Glutamatergic neuron (in vitro differentiated cells): ENCODE measurements at regions not wholly inside any gene's neighbourhood (a gene's known extent, or its start where the extent isn't known, plus 50 kb on each side); places are given as distances from the start of the nearest gene placed in this dataset.

ENCODE experiments used
- DNase-seq: peaks from one replicate; pipeline ENCODE4 v3.0.0; 2022
- H3K27ac Mint-ChIP-seq: one replicate; pipeline ENCODE4 v1.8.0; 2020; ENCODE audit warnings: mild to moderate bottlenecking, mixed read lengths, inconsistent platforms; ENCODE audit not compliant: unreplicated experiment
- H3K27me3 Mint-ChIP-seq: one replicate; pipeline ENCODE4 v1.8.0; 2020; ENCODE audit warnings: mild to moderate bottlenecking, moderate library complexity, mixed read lengths, inconsistent platforms; ENCODE audit not compliant: unreplicated experiment
- H3K36me3 Mint-ChIP-seq: one replicate; pipeline ENCODE4 v1.8.0; 2020; ENCODE audit warnings: mild to moderate bottlenecking, mixed read lengths, inconsistent platforms; ENCODE audit not compliant: unreplicated experiment
- H3K4me1 Mint-ChIP-seq: one replicate; pipeline ENCODE4 v1.8.0; 2020; ENCODE audit warnings: mild to moderate bottlenecking, low read depth, mixed read lengths, inconsistent platforms; ENCODE audit not compliant: unreplicated experiment
- H3K4me3 Mint-ChIP-seq: one replicate; pipeline ENCODE4 v1.8.0; 2020; ENCODE audit warnings: mild to moderate bottlenecking, mixed read lengths, inconsistent platforms; ENCODE audit not compliant: unreplicated experiment
- H3K9me3 Mint-ChIP-seq: one replicate; pipeline ENCODE4 v1.8.0; 2020; ENCODE audit warnings: mild to moderate bottlenecking, moderate library complexity, mixed read lengths, inconsistent platforms; ENCODE audit not compliant: unreplicated experiment
- TF ChIP-seq, protein P1 (sequence below): fragments of 200-600 bp; sonication (generic); IDR thresholded peaks from one replicate; pipeline ENCODE4 v1.5.0; 2021; ENCODE audit not compliant: partially characterized antibody, unreplicated experiment

DNA sequence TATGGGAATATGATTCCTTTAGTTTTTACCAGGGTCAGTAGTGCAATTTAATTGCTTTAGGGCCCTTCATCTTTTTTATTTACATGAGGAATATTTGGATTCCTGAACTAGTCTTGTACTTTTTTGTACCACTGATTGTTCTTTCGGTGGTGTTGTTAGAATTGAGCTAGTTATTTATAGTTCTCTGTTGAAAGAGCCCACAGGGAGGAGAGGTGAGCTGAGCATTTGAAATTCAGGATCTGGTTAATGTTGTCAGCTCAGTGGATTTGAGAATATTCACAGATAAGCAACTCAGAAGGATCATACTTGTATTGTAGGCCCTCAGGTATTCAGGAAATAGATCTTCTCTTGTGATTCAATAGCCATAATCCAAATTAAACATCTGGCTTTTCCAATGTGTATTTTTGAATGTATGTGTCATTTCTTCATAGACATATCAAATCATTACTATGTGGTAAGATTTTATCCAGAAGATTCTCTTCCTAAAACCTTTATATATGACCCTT is 613.2 kb downstream of the ISL1 start:
- Mint-ChIP-seq H3K27ac (peak overlapping the region; percentile 49), H3K4me1 (peaks cover 26% of the 10 kb centered on the region), H3K27me3 (no peaks in the 10 kb centered on the region), H3K4me3 (no peak overlapping the region), H3K9me3 (peaks cover 3% of the 10 kb centered on the region), H3K36me3 (no peaks in the 10 kb centered on the region)
- DNase-seq: no peak
- TF ChIP-seq, protein P1, sequence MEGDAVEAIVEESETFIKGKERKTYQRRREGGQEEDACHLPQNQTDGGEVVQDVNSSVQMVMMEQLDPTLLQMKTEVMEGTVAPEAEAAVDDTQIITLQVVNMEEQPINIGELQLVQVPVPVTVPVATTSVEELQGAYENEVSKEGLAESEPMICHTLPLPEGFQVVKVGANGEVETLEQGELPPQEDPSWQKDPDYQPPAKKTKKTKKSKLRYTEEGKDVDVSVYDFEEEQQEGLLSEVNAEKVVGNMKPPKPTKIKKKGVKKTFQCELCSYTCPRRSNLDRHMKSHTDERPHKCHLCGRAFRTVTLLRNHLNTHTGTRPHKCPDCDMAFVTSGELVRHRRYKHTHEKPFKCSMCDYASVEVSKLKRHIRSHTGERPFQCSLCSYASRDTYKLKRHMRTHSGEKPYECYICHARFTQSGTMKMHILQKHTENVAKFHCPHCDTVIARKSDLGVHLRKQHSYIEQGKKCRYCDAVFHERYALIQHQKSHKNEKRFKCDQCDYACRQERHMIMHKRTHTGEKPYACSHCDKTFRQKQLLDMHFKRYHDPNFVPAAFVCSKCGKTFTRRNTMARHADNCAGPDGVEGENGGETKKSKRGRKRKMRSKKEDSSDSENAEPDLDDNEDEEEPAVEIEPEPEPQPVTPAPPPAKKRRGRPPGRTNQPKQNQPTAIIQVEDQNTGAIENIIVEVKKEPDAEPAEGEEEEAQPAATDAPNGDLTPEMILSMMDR: no peak

DNA sequence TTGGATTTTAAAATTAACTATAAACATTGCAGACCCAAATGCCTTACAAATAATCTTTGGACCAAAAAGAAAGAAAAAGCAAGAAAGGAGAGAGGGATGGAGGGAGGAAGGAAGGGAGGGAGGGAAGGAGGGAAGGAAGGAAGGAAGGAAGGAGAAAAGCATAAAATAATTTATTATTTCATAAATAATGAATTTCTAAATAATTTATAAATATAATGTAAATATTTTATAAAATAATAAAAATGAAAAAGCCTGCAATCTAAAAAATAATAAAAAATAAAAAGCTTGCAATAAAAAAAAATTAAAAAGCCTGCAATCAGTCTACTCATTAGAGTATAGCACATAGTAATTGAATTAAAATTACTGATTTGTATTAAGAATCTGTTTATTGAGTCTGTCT is 614.3 kb downstream of the ISL1 start:
- Mint-ChIP-seq H3K9me3 (peaks cover 3% of the 10 kb centered on the region), H3K36me3 (no peaks in the 10 kb centered on the region), H3K4me1 (peaks cover 26% of the 10 kb centered on the region), H3K27me3 (no peaks in the 10 kb centered on the region), H3K4me3 (peak overlapping the region; percentile 43), H3K27ac (peak overlapping the region; percentile 92)
- TF ChIP-seq, protein P1: no peak
- DNase-seq: no peak

DNA sequence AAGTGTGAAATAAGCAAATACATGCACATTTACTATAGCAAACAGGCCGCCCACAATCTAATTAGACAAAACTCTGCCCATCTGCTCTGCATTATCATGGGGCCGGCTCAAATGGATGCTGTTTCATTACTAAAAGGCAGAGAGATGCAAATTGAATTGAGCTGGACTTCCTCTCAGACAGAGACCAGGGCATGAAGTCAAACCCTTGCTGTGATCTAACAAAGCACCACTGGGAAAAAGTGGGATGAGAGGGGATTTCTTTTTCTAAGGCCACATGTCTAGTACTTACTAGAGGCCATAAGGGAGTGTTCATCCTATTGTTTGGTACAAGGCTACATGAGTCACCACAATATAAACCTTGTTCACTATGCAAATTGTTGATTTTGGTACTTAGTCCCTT is 614.7 kb downstream of the ISL1 start:
- Mint-ChIP-seq H3K27me3 (no peaks in the 10 kb centered on the region), H3K27ac (peak overlapping the region; percentile 92), H3K4me3 (peak overlapping the region; percentile 43), H3K4me1 (peaks cover 26% of the 10 kb centered on the region), H3K9me3 (peaks cover 3% of the 10 kb centered on the region), H3K36me3 (no peaks in the 10 kb centered on the region)
- TF ChIP-seq, protein P1: no peak
- DNase-seq: peak; percentile 42

DNA sequence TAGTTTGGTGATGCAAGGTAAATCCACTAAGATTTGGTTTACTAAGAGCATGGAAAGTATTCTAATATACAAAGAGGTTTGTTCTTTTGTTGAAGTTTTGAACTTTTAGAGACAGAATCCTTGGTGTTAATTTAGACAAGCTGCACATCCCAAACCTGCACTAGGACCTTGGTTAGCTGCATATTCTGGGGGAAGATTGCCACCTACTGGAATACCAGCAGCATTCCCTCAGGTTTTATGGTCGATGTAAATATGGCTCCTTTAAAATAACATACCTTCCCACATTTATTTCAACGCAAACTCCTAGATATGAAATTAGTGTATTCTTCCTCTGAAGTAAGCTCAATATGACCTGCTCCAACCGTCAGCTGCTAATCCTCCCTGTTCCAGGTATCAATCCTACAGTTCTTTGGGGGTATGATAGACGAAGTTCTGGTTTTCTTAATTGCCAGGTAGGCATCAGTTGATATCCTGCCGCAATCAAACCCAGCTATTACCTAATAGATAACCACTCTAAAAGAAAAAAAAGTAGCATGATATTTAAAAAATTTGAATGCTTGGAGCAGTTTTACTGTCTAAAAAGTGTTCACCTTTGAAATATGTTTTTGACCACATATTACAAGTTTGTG is 624.1 kb downstream of the ISL1 start:
- peaks cover 4% of the 10 kb centered on the region for H3K27me3 Mint-ChIP-seq

DNA sequence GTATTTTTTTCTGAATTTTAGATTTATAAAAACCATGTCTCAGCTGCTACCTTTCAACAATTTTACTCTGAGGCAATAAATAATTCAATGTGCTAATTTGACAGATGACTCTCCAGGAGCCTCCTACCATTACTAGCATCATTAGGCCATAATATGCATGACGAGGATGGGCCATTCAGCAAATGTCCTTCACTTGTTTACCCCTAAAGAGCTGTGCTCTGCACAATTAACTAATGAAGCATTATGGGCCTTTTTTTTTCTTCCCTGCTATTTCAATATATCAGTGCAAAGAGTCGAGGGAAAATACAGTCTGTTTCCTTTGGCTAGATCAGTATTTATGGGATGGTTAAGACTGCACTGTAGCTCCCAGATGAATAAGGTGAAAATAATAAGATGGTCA is 627.2 kb downstream of the ISL1 start:
- Mint-ChIP-seq H3K4me1 (peaks cover 26% of the 10 kb centered on the region), H3K36me3 (no peaks in the 10 kb centered on the region), H3K4me3 (peak overlapping the region; percentile 22), H3K9me3 (peaks cover 3% of the 10 kb centered on the region), H3K27ac (peak overlapping the region; percentile 80), H3K27me3 (peaks cover 2% of the 10 kb centered on the region)
- no peak for DNase-seq
- TF ChIP-seq, protein P1: no peak

More for the DNA sequence above, 624.1 kb downstream of the ISL1 start:
- Mint-ChIP-seq H3K36me3 (no peaks in the 10 kb centered on the region), H3K27ac (no peak overlapping the region), H3K4me1 (peaks cover 27% of the 10 kb centered on the region), H3K9me3 (peaks cover 3% of the 10 kb centered on the region), H3K4me3 (no peak overlapping the region)
- TF ChIP-seq, protein P1: peak; percentile 74
- no peak for DNase-seq
